Heart left ventricle (tissue), 16 donors: ENCODE measurements at regions not wholly inside any gene's neighbourhood (a gene's known extent, or its start where the extent isn't known, plus 50 kb on each side); places are given as distances from the start of the nearest gene placed in this dataset.
A peak's percentile ranks its signal among the peaks of the same experiment; 100 is the strongest.

Experiments used
- ATAC-seq, 4 donors: fragments of 200-7000 bp; cut with Tn5 transposase; one replicate each; pipeline ENCODE4 v1.9.1; 2020 to 2022; ENCODE audit warnings: moderate library complexity in 4 of 4, mild to moderate bottlenecking in 3 of 4, moderate number of reproducible peaks in 1 of 4
- DNase-seq, 5 donors: peaks; one replicate each; pipeline ENCODE4 v3.0.0-alpha.2; 2020
- H3K27ac ChIP-seq, 12 donors: fragments of 200-600 bp; sonication (generic) in 4 of 12; one replicate each; pipeline versions ENCODE4 v1.5.0 to v1.8.0; 2016 to 2022; ENCODE audit warnings: mild to moderate bottlenecking in 2 of 12
- H3K27me3 ChIP-seq, 9 donors: fragments of 200-600 bp; sonication (generic) in 2 of 9; one replicate each; pipeline versions ENCODE4 v1.5.1 to v1.8.0; 2016 to 2022; ENCODE audit warnings: mild to moderate bottlenecking in 3 of 9
- H3K36me3 ChIP-seq, 9 donors: fragments of 200-600 bp; sonication (generic) in 2 of 9; one replicate each; pipeline versions ENCODE4 v1.5.0 to v1.8.0; 2018 to 2022; ENCODE audit warnings: mild to moderate bottlenecking in 2 of 9
- H3K4me1 ChIP-seq, 12 donors: fragments of 200-600 bp; sonication (generic) in 4 of 12; one replicate each; pipeline versions ENCODE4 v1.5.0 to v1.8.0; 2016 to 2022; ENCODE audit warnings: mild to moderate bottlenecking in 3 of 12
- H3K4me3 ChIP-seq, 12 donors: fragments of 200-600 bp; sonication (generic) in 4 of 12; one replicate each; pipeline versions ENCODE4 v1.5.0 to v1.8.0; 2017 to 2022; ENCODE audit warnings: mild to moderate bottlenecking in 9 of 12, moderate library complexity in 4 of 12
- H3K9me3 ChIP-seq, 12 donors: fragments of 200-600 bp; sonication (generic) in 4 of 12; one replicate each; pipeline versions ENCODE4 v1.5.0 to v1.8.0; 2016 to 2022; ENCODE audit warnings: mild to moderate bottlenecking in 1 of 12
- CTCF ChIP-seq, 12 donors: fragments of 200-600 bp; sonication (generic) in 4 of 12; IDR thresholded peaks; one replicate each; pipeline versions ENCODE4 v1.5.0 to v1.8.0; 2018 to 2022; ENCODE audit warnings: antibody characterized with exemption in 12 of 12, mild to moderate bottlenecking in 5 of 12
- POLR2A ChIP-seq, 2 donors: fragments of 450-650 bp; IDR thresholded peaks; one replicate each; pipeline ENCODE4 v1.6.1; 2017; ENCODE audit warnings: antibody characterized with exemption in 2 of 2, mild to moderate bottlenecking in 2 of 2, moderate library complexity in 2 of 2
- WGBS, 4 donors: extraction: QIAGEN DNeasy Blood & Tissue Kit in 2 of 4; methylation state at CpG; one replicate each; pipeline versions ENCODE4 v1.1.5 to v1.1.7; 2013 to 2018; 5-methylcytosine and 5-hydroxymethylcytosine counted together
- intact Hi-C, 10 donors: fragments of 100-400 bp; cut with DNase I; formaldehyde crosslinking; loops; one replicate each; pipeline versions ENCODE4 v1.11.1 to v1.14.2; 2022
- donor health status: ischemic (EF 13 %, LVEDD 7.1; RV severe dilation, severe dysfunction).
- donor health status: healthy with polysubstance abuse.
- donor health status: DM: no; HTN: yes; CAD: no.
- donor health status: DM: no; HTN: no; CAD: no.
- donor health status: ischemic (EF 25% LVEDD 6.9; RV normal size, moderate dysfunction).
- donor health status: ischemic (EF 25% LVEDD 5.7; RV mildly dilated, moderate dysfunction).
- donor health status: healthy.
- donor health status: DM: yes; HTN: yes; CAD: no.
- donor health status: ischemic (EF 35%, LVEDD 5.7; RV mildly dilated, moderate dysfunction).
- donor health status: nonischemic (EF 11% LVEDD 7.7; RV severe dilation, severe dysfunction).
- donor health status: DM: yes; HTN: yes; CAD: no.
- donor health status: PGD.
- donor health status: ischemic (EF 29% LVEDD 5.4; RV normal size, mild dysfunction).
- donor health status: nonischemic (EF 23%, LVEDD 6.1; RV moderate dilation, normal function).

GRCh38 chr10:4250587-4250887 is 465.5 kb upstream of the KLF6 start:
- Histone ChIP-seq H3K4me1 (peaks cover 0 to 19% (median 5%) of the 10 kb centered on the region in 12 donors), H3K9me3 (no peaks in the 10 kb centered on the region), H3K27me3 (no peaks in the 10 kb centered on the region), H3K36me3 (no peaks in the 10 kb centered on the region), H3K27ac (no peak overlapping the region), H3K4me3 (no peak overlapping the region)
- ATAC-seq (no peak), DNase-seq (no peak)
- intact Hi-C loops: no loop called here
- WGBS, 4 donors: 95 to 100% (median 98%) methylated on average over 2 of the region's 2 CpGs
- TF ChIP-seq POLR2A (IDR thresholded peaks at IDR 0.05) (no peak), CTCF (IDR thresholded peaks at IDR 0.05) (no peak)

- TF ChIP-seq POLR2A (IDR thresholded peaks at IDR 0.05) (no peak), CTCF (IDR thresholded peaks at IDR 0.05) (no peak)
- no peak for ATAC-seq
- 81 to 88% (median 85%) methylated on average over 4 of the region's 4 CpGs for WGBS, 4 donors
- Histone ChIP-seq H3K4me3 (no peak overlapping the region), H3K9me3 (no peaks in the 10 kb centered on the region), H3K27me3 (no peaks in the 10 kb centered on the region), H3K27ac (no peak overlapping the region), H3K36me3 (no peaks in the 10 kb centered on the region), H3K4me1 (peaks cover 0 to 19% (median 5%) of the 10 kb centered on the region in 12 donors)
- intact Hi-C loops: loop anchor here in 7 of 10 donors (10.0 kb wide), 7 partner anchors 85 to 465 kb away; partner anchors contain the start of gene KLF6 (in 2 of the 7)
- no peak for DNase-seq
These were observed 465.0 kb upstream of the KLF6 start for GRCh38 chr10:4249841-4250586.

GRCh38 chr10:4247379-4247778 is 462.4 kb upstream of the KLF6 start:
- intact Hi-C loops: loop anchor here in 7 of 10 donors (10.0 kb wide), 7 partner anchors 87 to 463 kb away; partner anchors contain the start of gene KLF6 (in 2 of the 7)
- Histone ChIP-seq H3K9me3 (peaks cover 0 to 6% (median 0%) of the 10 kb centered on the region in 12 donors), H3K4me3 (no peak overlapping the region), H3K36me3 (no peaks in the 10 kb centered on the region), H3K4me1 (peaks cover 0 to 42% (median 26%) of the 10 kb centered on the region in 12 donors), H3K27ac (peak overlapping the region in 11 of 12 donors; percentile 3 to 93 (median 65)), H3K27me3 (no peaks in the 10 kb centered on the region)
- TF ChIP-seq CTCF (IDR thresholded peaks at IDR 0.05) (no peak), POLR2A (IDR thresholded peaks at IDR 0.05) (no peak)
- DNase-seq (no peak), ATAC-seq (no peak)
- 76 to 89% (median 85%) methylated on average over 5 of the region's 5 CpGs for WGBS, 4 donors

GRCh38 chr10:4246881-4247358 is 461.9 kb upstream of the KLF6 start:
- Histone ChIP-seq H3K27ac (peak overlapping the region in 11 of 12 donors; percentile 3 to 93 (median 65)), H3K4me3 (no peak overlapping the region), H3K4me1 (peaks cover 0 to 47% (median 31%) of the 10 kb centered on the region in 12 donors), H3K9me3 (peaks cover 0 to 6% (median 0%) of the 10 kb centered on the region in 12 donors), H3K27me3 (no peaks in the 10 kb centered on the region), H3K36me3 (no peaks in the 10 kb centered on the region)
- WGBS, 4 donors: 27 to 40% (median 33%) methylated on average over 4 of the region's 4 CpGs
- intact Hi-C loops: loop anchor here in 7 of 10 donors (10.0 kb wide), 7 partner anchors 88 to 462 kb away; partner anchors contain the start of gene KLF6 (in 2 of the 7)
- ATAC-seq (peak in 3 of 4 donors; percentile 14 to 48 (median 45)), DNase-seq (no peak)
- TF ChIP-seq CTCF (IDR thresholded peaks at IDR 0.05) (no peak), POLR2A (IDR thresholded peaks at IDR 0.05) (no peak)
